Fibroblast of mammary gland (primary cell): ENCODE measurements at regions not wholly inside any gene's neighbourhood (a gene's known extent, or its start where the extent isn't known, plus 50 kb on each side); places are given as distances from the start of the nearest gene placed in this dataset.

Experiments used
- DNase-seq: peaks from one replicate; pipeline ENCODE4 v3.0.0-alpha.2; 2010; ENCODE audit warnings: low read depth
- H3K4me3 ChIP-seq: 2 replicates; pipeline ENCODE4 v1.5.1; 2011; ENCODE audit warnings: low read depth, mild to moderate bottlenecking, low read length, moderate library complexity; ENCODE audit not compliant: control insufficient read depth
- CTCF ChIP-seq: conservative IDR thresholded peaks from 2 replicates; pipeline ENCODE4 v1.5.1; 2011; ENCODE audit warnings: low read depth, low read length, inconsistent platforms; ENCODE audit not compliant: control insufficient read depth, insufficient read depth

- no peak for TF ChIP-seq CTCF
- no peak for DNase-seq
- H3K4me3 ChIP-seq, result no peak overlapping the region
These were observed 61.3 kb upstream of the MEDAG start for GRCh38 chr13:30844548-30845296.

GRCh38 chr13:30845297-30846214 lies 60.5 kb upstream of the MEDAG start:
- TF ChIP-seq CTCF, result no peak
- H3K4me3 ChIP-seq, result no peak overlapping the region
- DNase-seq, result no peak

GRCh38 chr13:30846311-30846710 lies 59.8 kb upstream of the MEDAG start:
- H3K4me3 ChIP-seq, result no peak overlapping the region
- no peak for TF ChIP-seq CTCF
- peak; percentile 67 for DNase-seq

- DNase-seq, result no peak
- no peak for TF ChIP-seq CTCF
These were observed 59.2 kb upstream of the MEDAG start for GRCh38 chr13:30846866-30847265.

GRCh38 chr13:30847650-30848307 lies 58.3 kb upstream of the MEDAG start:
- peak; percentile 100 for DNase-seq
- no peak for TF ChIP-seq CTCF
- no peak overlapping the region for H3K4me3 ChIP-seq

More at GRCh38 chr13:30846866-30847265, 59.2 kb upstream of the MEDAG start:
- no peak overlapping the region for H3K4me3 ChIP-seq

GRCh38 chr13:30848332-30849027 lies 57.6 kb upstream of the MEDAG start:
- no peak for DNase-seq
- no peak for TF ChIP-seq CTCF
- H3K4me3 ChIP-seq, result no peak overlapping the region
